ENCODE measurements at regions not wholly inside any gene's neighbourhood (a gene's known extent, or its start where the extent isn't known, plus 50 kb on each side); places are given as distances from the start of the nearest gene placed in this dataset.

GRCh38 chr4:32219306-32220075 lies 1499.3 kb downstream of the PCDH7 start:
- no peak for TF ChIP-seq CTCF (IDR thresholded peaks at IDR 0.05; ENCODE audit: poor library complexity)
- TF ChIP-seq EZH2 (IDR thresholded peaks at IDR 0.05; ENCODE audit: borderline replicate concordance) = no peak
